ENCODE measurements at regions not wholly inside any gene's neighbourhood (a gene's known extent, or its start where the extent isn't known, plus 50 kb on each side); places are given as distances from the start of the nearest gene placed in this dataset.

- H3K9me3 ChIP-seq = no peaks in the 10 kb centered on the region
- no peak overlapping the region for H3K9ac ChIP-seq
- H3K4me3 ChIP-seq (ENCODE audit: low read depth in 2 of 2, low read length in 1 of 2) = no peak overlapping the region
- no peaks in the 10 kb centered on the region for H3K79me2 ChIP-seq (ENCODE audit: insufficient read depth)
- H3K4me2 ChIP-seq = no peak overlapping the region
- WGBS (ENCODE audit: low lambda C conversion rate) = 52% methylated on average over 1 of the region's 1 CpG
- H3F3A ChIP-seq (replicated peaks; ENCODE audit: insufficient read depth) = peaks cover 33% of the 10 kb centered on the region
- H3K36me3 ChIP-seq (replicated peaks in 1 of 2; ENCODE audit: control insufficient read depth in 1 of 2, insufficient read depth in 2 of 2, low read length in 1 of 2) = no peaks in the 10 kb centered on the region
- TF ChIP-seq RCOR1 (IDR thresholded peaks at IDR 0.05; ENCODE audit: low read length) = no peak
- TF ChIP-seq RAD21 (IDR thresholded peaks at IDR 0.05; ENCODE audit: low read length) = no peak
- TF ChIP-seq NFIC (IDR thresholded peaks at IDR 0.05; ENCODE audit: borderline replicate concordance) = no peak
- no peak for TF ChIP-seq NRF1 (IDR thresholded peaks at IDR 0.05; ENCODE audit: low read depth, low read length)
- no peak for TF ChIP-seq EZH2phosphoT487 (IDR thresholded peaks at IDR 0.05; ENCODE audit: borderline replicate concordance, low read depth)
- no peak for TF ChIP-seq RXRA (IDR thresholded peaks at IDR 0.05; ENCODE audit: borderline replicate concordance, low read depth)
- no peak for TF ChIP-seq FOXJ3 (CRISPR knock-in tag; IDR thresholded peaks at IDR 0.05)
- no peak for TF ChIP-seq ZBTB33 (IDR thresholded peaks at IDR 0.05; ENCODE audit: borderline replicate concordance, low read depth)
- no peak for TF ChIP-seq SMC3 (IDR thresholded peaks at IDR 0.05; ENCODE audit: low read depth, low read length)
- TF ChIP-seq GATA2 (CRISPR knock-in tag; IDR thresholded peaks at IDR 0.05) = no peak
- TF ChIP-seq CHD2 (IDR thresholded peaks at IDR 0.05; ENCODE audit: low read length, partially characterized antibody) = no peak
- TF ChIP-seq TEAD4 (IDR thresholded peaks at IDR 0.05; ENCODE audit: borderline replicate concordance, insufficient read depth) = no peak
- no peaks in the 10 kb centered on the region for H3K27me3 ChIP-seq (ENCODE audit: insufficient read depth)
- H3K4me1 ChIP-seq (ENCODE audit: control insufficient read depth in 1 of 2, insufficient read depth in 2 of 2, low read depth in 1 of 2, low read length in 1 of 2) = peaks cover 0 to 23% of the 10 kb centered on the region in 2 experiments; a peak in 2 of 4 replicates
- ChIA-PET POLR2A (no interaction called here), CTCF (interaction anchor here (3.2 kb wide), 1 partner anchor 232 kb away, joined by 9 read pairs; no protein-coding TSS in a partner anchor)
- 0 out of 4 replicates have a peak overlapping the region, but pooled peaks of 1 of the 2 experiments have one; percentile 99 for H3K27ac ChIP-seq (ENCODE audit: low read depth in 2 of 2, low read length in 1 of 2)
- no peaks in the 10 kb centered on the region for H3K9me2 ChIP-seq
- no peak overlapping the region for H2AFZ ChIP-seq (ENCODE audit: low read depth)
- H4K20me1 ChIP-seq (ENCODE audit: insufficient read depth) = no peaks in the 10 kb centered on the region
- DNase-seq = no peak
These were observed 95.9 kb downstream of the DACT1 start for GRCh38 chr14:58733451-58734208.

- Histone ChIP-seq H4K20me1 (ENCODE audit: insufficient read depth) (no peaks in the 10 kb centered on the region), H3K36me3 (replicated peaks in 1 of 2; ENCODE audit: control insufficient read depth in 1 of 2, insufficient read depth in 2 of 2, low read length in 1 of 2) (no peaks in the 10 kb centered on the region), H3K9me3 (no peaks in the 10 kb centered on the region), H3K27ac (ENCODE audit: low read depth in 2 of 2, low read length in 1 of 2) (no peak overlapping the region), H3K9ac (no peak overlapping the region), H3F3A (replicated peaks; ENCODE audit: insufficient read depth) (peaks cover 30% of the 10 kb centered on the region), H3K9me2 (no peaks in the 10 kb centered on the region), H3K4me1 (ENCODE audit: control insufficient read depth in 1 of 2, insufficient read depth in 2 of 2, low read depth in 1 of 2, low read length in 1 of 2) (peaks cover 0 to 25% of the 10 kb centered on the region in 2 experiments; a peak in 2 of 4 replicates), H2AFZ (ENCODE audit: low read depth) (no peak overlapping the region), H3K27me3 (ENCODE audit: insufficient read depth) (no peaks in the 10 kb centered on the region), H3K4me3 (ENCODE audit: low read depth in 2 of 2, low read length in 1 of 2) (no peak overlapping the region), H3K4me2 (no peak overlapping the region), H3K79me2 (ENCODE audit: insufficient read depth) (no peaks in the 10 kb centered on the region)
- DNase-seq = no peak
- ChIA-PET CTCF (no interaction called here), POLR2A (no interaction called here)
- WGBS (ENCODE audit: low lambda C conversion rate) = 84% methylated on average over 4 of the region's 4 CpGs
- no peak for TF ChIP-seq GATA2 (CRISPR knock-in tag; IDR thresholded peaks at IDR 0.05)
- no peak for TF ChIP-seq EZH2phosphoT487 (IDR thresholded peaks at IDR 0.05; ENCODE audit: borderline replicate concordance, low read depth)
- no peak for TF ChIP-seq SMC3 (IDR thresholded peaks at IDR 0.05; ENCODE audit: low read depth, low read length)
- TF ChIP-seq USF1 (IDR thresholded peaks at IDR 0.05; ENCODE audit: borderline replicate concordance, low read depth) = no peak
- no peak for TF ChIP-seq TCF12 (IDR thresholded peaks at IDR 0.05)
- no peak for TF ChIP-seq CTCF (IDR thresholded peaks at IDR 0.05)
- no peak for TF ChIP-seq POLR2AphosphoS5 (IDR thresholded peaks at IDR 0.05; ENCODE audit: low read depth, low read length)
- no peak for TF ChIP-seq REST (IDR thresholded peaks at IDR 0.05; ENCODE audit: low read depth, low read length)
- TF ChIP-seq MXI1 (IDR thresholded peaks at IDR 0.05; ENCODE audit: low read depth, low read length) = no peak
- TF ChIP-seq TAF1 (IDR thresholded peaks at IDR 0.05; ENCODE audit: borderline replicate concordance, low read depth, low read length) = no peak
- no peak for TF ChIP-seq JUND (IDR thresholded peaks at IDR 0.05)
These were observed 97.8 kb downstream of the DACT1 start for GRCh38 chr14:58735596-58735995.
